ENCODE measurements at regions not wholly inside any gene's neighbourhood (a gene's known extent, or its start where the extent isn't known, plus 50 kb on each side); places are given as distances from the start of the nearest gene placed in this dataset.

DNA sequence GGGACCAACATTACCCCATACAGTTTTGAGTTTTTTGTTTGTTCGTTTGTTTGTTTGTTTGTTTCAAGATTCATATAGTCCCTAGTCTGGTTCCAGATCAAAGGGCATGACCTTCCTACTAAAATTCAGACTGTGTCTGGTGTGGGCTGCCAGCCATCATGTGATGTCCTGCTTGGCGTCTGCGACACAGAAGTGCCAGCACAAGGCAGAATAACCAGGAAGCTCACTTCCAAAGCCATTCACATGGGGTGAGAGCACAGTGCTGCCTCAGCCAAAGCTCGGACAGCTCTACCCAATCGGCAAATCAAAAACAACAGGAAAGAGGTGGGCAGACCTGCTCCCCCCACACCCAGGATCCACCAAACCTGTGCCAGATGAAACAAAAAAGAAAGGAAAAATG is 142.6 kb upstream of the THBS1 start:
- DNase-seq: no peak

- no peak for DNase-seq
Observed at GRCh38 chr15:39438799-39439592, 141.9 kb upstream of the THBS1 start.

GRCh38 chr15:39442898-39443297 is 138.0 kb upstream of the THBS1 start:
- no peak for DNase-seq

DNA sequence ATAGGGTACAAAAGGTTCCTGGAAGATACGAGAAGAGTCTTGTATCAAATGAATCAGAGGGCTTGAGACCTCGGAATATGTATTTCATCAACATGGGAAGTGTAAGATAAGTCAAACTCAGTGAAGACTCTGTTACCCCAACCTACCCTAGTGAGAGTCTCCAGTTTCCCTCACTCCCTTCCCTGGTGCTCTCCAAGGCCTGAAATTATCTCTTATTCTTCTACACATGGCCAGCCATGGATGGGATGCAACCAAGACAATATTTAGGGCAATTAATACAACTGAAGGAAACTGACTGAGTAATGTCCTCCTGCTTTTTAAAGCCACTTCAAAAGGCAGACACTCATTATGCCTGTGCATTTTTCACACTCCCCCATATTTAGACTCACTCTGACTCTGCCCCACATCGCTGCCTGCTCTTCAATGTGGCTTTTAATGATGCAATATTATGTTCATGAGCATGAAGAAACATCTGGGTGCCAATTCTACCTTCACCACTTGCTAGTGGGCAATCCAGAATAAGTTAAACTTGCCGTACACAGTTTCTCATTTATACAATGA is 137.1 kb upstream of the THBS1 start:
- no peak for DNase-seq

GRCh38 chr15:39444735-39445470 is 136.0 kb upstream of the THBS1 start:
- no peak for DNase-seq

DNA sequence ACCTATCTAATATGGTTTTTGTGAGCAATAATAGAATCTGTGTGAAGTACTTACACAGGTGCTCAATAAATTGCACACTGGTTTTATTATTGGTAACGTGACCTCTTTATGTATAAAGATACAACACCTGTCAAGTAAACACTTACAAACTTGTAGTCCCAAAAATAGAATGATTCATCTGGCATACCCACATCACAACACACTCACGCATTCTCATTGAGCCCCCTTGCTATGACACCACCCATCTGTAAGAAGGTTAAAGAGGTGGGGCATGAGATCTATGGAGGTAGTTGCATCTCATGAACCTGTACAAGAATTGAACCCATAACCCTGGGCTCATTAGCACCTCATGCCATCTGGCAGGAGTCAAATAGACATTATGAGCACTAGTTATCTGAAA is 134.9 kb upstream of the THBS1 start:
- no peak for DNase-seq

- DNase-seq: no peak
Observed at GRCh38 chr15:39447346-39447745, 133.5 kb upstream of the THBS1 start.

- no peak for DNase-seq
Observed at GRCh38 chr15:39447881-39448280, 133.0 kb upstream of the THBS1 start.

DNA sequence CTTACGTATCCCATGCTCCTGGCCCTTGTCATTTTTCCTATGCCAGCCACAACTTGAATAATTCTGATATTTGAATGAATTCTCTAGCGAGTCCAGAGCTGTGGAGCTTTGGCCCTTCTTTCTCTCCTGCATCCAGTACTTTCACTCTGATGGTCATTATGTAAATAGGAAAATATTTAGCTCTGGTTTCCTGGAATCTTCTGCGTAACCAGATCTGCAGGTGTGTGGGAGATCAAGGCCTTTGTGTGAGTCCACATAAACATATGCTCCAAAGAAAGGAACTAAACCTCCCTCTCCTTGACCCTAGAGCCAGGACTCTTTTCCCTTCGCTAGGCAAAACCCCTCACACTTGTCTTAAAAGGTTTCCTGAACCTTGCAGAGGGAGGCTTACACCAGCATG is 132.5 kb upstream of the THBS1 start:
- DNase-seq: no peak

GRCh38 chr15:39451121-39451688 is 129.7 kb upstream of the THBS1 start:
- DNase-seq: no peak

GRCh38 chr15:39451871-39452270 is 129.0 kb upstream of the THBS1 start:
- no peak for DNase-seq

DNA sequence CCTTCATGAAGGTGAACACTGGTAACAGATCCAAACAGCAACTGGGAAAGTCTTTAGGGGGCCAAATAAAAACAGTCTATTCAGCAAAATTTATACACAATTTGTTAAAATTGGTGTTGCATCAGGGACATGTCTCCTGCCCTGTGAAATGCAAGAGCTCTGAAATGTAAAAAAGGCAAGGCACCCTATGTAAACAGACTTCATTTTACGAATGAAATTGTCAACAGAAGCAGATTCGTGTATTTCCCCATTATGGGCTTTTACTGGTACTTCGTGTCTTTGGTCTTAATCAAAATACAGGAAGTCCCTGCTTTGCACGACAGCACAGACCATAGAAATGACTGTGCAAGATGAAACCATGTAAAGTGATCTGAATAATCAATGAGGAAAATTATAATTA is 127.3 kb upstream of the THBS1 start:
- DNase-seq: no peak

- no peak for DNase-seq
Observed at GRCh38 chr15:39454189-39454986, 126.5 kb upstream of the THBS1 start.

GRCh38 chr15:39455471-39455991 is 125.3 kb upstream of the THBS1 start:
- no peak for DNase-seq

DNA sequence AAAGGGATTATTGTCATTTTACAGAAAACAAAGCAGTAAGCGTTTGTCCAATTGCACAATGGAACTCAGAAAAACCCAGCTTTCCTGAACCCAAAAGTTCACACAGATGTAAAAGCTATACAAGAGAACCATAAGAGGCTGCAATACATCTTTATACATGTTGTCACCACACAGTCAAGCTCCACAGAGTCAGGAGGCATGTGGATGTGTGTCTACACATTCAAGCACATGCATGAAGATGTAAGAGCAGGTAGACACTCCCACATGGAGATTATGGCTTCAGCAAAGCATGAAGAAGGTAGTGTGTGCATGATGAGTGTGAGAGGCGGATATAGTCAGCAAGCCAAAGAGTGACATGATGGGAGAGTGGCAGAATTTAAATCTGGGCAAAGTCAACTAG is 124.7 kb upstream of the THBS1 start:
- DNase-seq: no peak

DNA sequence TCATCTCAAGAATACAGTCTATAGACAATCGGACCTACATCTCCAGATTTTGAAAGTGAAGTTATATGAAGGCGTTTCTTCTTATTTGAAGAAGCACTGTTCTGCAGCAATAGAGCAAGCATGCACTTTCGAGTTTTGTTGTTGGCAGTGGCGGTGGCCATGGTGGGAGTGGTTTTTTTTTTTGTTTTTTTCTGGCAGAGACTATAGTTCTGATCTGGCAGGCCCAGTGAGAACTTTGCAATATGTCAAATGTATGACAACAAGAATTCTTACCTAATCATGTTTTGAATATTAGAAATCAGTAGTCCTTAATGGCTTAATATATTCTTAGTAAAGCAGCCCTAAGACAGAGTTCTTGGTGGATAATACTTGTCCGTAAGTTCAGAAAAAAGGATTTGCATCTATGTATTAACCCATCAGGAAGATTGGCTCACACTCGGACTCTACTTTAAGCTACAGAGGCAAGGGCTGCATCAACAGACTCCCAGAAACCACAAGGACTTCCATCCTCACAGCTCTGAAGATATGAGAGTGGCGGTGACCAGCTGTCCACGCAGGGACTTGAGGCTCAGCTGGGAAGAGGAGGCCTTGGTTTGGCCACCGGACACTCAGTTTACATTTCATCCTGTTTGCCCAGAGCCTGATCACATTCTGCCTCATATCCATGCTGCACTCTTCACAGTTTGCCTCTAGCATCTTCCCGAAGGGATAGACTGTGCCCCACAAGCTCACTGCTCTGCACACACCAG is 124.1 kb upstream of the THBS1 start:
- no peak for DNase-seq

GRCh38 chr15:39458131-39458530 is 122.7 kb upstream of the THBS1 start:
- no peak for DNase-seq

DNA sequence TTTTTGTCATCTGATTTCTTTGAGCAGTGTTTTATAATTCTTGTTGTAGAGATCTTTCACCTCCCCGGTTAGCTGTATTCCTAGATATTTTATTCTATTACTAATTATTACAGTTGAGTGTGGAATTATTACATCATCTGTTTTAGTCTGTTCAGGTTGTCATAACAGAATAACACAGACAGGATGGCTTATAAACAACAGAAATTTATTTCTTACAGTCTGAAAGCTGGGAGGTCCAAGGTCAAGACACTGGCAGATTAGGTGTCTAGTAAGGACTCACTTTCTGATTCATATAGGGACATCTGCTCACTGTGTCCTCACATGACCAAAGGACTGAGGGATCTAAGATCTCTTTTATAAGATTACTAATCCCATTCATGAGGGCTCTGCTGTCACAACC is 121.3 kb upstream of the THBS1 start:
- no peak for DNase-seq

DNA sequence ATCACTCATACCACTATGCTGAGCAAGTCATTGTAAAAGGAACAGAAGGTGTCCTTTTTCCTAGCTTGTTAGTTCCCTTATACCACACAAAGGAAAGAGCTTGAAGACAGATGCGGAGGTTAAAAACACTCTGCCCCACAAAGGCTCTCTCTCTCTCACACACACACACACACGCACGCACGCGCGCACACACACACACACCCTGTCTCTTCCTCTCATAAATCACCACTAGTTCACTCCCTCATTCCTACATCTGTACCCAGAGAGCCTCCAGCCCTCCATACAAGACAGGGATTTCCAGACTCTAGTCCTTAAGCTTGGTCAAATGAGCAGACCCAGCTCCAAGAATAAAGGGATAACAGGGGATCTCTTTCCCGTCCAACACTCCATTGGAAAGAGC is 120.1 kb upstream of the THBS1 start:
- DNase-seq: no peak

DNA sequence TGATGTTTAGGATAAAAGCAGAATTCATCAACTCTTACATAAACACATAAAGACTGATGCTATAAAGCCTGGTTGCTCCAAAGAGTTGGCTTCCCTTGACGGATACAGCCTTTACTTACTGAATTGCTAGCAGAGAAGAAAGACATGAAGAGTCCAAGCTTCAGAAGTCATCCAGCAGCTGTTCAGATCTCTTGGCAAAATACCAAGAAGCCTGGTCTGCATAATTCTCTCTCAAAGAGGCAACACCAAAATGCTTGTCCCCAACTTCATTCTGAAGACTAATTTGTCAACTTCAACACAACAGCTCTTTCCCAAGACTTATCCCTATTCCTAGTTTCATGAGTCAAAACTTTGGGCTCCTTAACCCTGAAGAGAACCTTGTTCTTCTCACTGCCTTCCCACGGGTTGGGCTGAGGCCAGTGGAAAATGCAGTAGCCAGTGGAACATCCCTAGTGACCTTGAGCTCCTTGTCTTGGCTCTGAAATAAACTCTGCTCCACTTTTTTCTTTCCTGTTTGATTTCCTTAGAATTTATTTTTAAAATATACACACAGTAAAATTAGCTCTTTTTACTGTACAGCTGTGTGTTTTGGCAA is 119.2 kb upstream of the THBS1 start:
- no peak for DNase-seq

GRCh38 chr15:39462691-39463090 is 118.2 kb upstream of the THBS1 start:
- no peak for DNase-seq

Data from central memory CD4-positive, alpha-beta T cell (primary cell).